H9 (cell line): ENCODE measurements at regions not wholly inside any gene's neighbourhood (a gene's known extent, or its start where the extent isn't known, plus 50 kb on each side); places are given as distances from the start of the nearest gene placed in this dataset.

Experiments
- DNase-seq: peaks from one replicate; pipeline ENCODE4 v3.0.0-alpha.2; 2017
- H2AFZ ChIP-seq: one replicate; pipeline ENCODE4 v1.6.1; 2013; ENCODE audit warnings: mild to moderate bottlenecking, low read length, control low read depth, moderate library complexity
- H2AK5ac ChIP-seq: 2 replicates; pipeline ENCODE4 v1.6.1; 2013; ENCODE audit warnings: low read length, control low read depth, mixed read lengths; ENCODE audit not compliant: insufficient read length
- H2BK120ac ChIP-seq: one replicate; pipeline ENCODE4 v1.6.1; 2013; ENCODE audit warnings: low read depth, mild to moderate bottlenecking, low read length, control low read depth, inconsistent platforms; ENCODE audit not compliant: poor library complexity, severe bottlenecking
- H2BK12ac ChIP-seq: 2 replicates; pipeline ENCODE4 v1.6.1; 2013; ENCODE audit warnings: low read length, control low read depth, mixed read lengths, low read depth; ENCODE audit not compliant: insufficient read length
- H2BK15ac ChIP-seq: 2 replicates; pipeline ENCODE4 v1.6.1; 2013; ENCODE audit warnings: low read depth, low read length, control low read depth
- H2BK20ac ChIP-seq: one replicate; pipeline ENCODE4 v1.6.1; 2013; ENCODE audit warnings: low read depth, mild to moderate bottlenecking, low read length, control low read depth, inconsistent platforms; ENCODE audit not compliant: poor library complexity, severe bottlenecking
- H2BK5ac ChIP-seq: 2 replicates; pipeline ENCODE4 v1.6.1; 2013; ENCODE audit warnings: low read length, control low read depth, mixed read lengths; ENCODE audit not compliant: insufficient read length
- H3K14ac ChIP-seq: 2 replicates; pipeline ENCODE4 v1.6.1; 2013; ENCODE audit warnings: low read length, control low read depth; ENCODE audit not compliant: insufficient read depth
- H3K18ac ChIP-seq: 2 replicates; pipeline ENCODE4 v1.6.1; 2013; ENCODE audit warnings: low read depth, mild to moderate bottlenecking, mixed read lengths, low read length, control low read depth; ENCODE audit not compliant: insufficient read length
- H3K23ac ChIP-seq: 2 replicates; pipeline ENCODE4 v1.6.1; 2013; ENCODE audit warnings: low read length, control low read depth, mixed read lengths, low read depth; ENCODE audit not compliant: insufficient read length
- H3K23me2 ChIP-seq: 2 replicates; pipeline ENCODE4 v1.6.1; 2013; ENCODE audit warnings: low read depth, mild to moderate bottlenecking, mixed read lengths, low read length, control low read depth; ENCODE audit not compliant: insufficient read length, poor library complexity, severe bottlenecking
- H3K27ac ChIP-seq: 2 replicates; pipeline ENCODE4 v1.5.1; 2013; ENCODE audit warnings: low read length, control low read depth, mixed read lengths, low read depth; ENCODE audit not compliant: insufficient read length
- H3K27me3 ChIP-seq: 2 replicates; pipeline ENCODE4 v1.6.1; 2013; ENCODE audit warnings: low read length, control low read depth, inconsistent platforms; ENCODE audit not compliant: insufficient read depth
- H3K4ac ChIP-seq: 2 replicates; pipeline ENCODE4 v1.6.1; 2013; ENCODE audit warnings: low read depth, mild to moderate bottlenecking, control low read depth, inconsistent platforms, low read length, moderate library complexity
- H3K4me1 ChIP-seq: 2 replicates; pipeline ENCODE4 v1.6.1; 2013; ENCODE audit warnings: low read length, control low read depth, inconsistent platforms; ENCODE audit not compliant: insufficient read depth
- H3K4me2 ChIP-seq: 2 replicates; pipeline ENCODE4 v1.6.1; 2013; ENCODE audit warnings: low read length, control low read depth, mixed read lengths; ENCODE audit not compliant: insufficient read length, insufficient read depth
- H3K56ac ChIP-seq: 2 replicates; pipeline ENCODE4 v1.6.1; 2013; ENCODE audit warnings: low read depth, mild to moderate bottlenecking, mixed read lengths, low read length, control low read depth; ENCODE audit not compliant: insufficient read length
- H3K79me1 ChIP-seq: 2 replicates; pipeline ENCODE4 v1.6.1; 2013; ENCODE audit warnings: low read depth, mild to moderate bottlenecking, moderate library complexity, low read length, control low read depth, inconsistent platforms; ENCODE audit not compliant: insufficient read depth, poor library complexity, severe bottlenecking
- H3K79me2 ChIP-seq: 2 replicates; pipeline ENCODE4 v1.6.1; 2013; ENCODE audit warnings: low read length, control low read depth, inconsistent platforms; ENCODE audit not compliant: insufficient read depth
- H3K9ac ChIP-seq: 2 replicates; pipeline ENCODE4 v1.6.1; 2013; ENCODE audit warnings: low read length, control low read depth, mixed read lengths; ENCODE audit not compliant: insufficient read length; ENCODE audit errors: extremely low read depth
- H3K9me3 ChIP-seq: one replicate; pipeline ENCODE4 v1.6.1; 2013; ENCODE audit warnings: low read depth, low read length, inconsistent platforms; ENCODE audit not compliant: control insufficient read depth
- H3T11ph ChIP-seq: one replicate; pipeline ENCODE4 v1.6.1; 2013; ENCODE audit warnings: mild to moderate bottlenecking, low read length, control low read depth, inconsistent platforms
- H4K20me1 ChIP-seq: one replicate; pipeline ENCODE4 v1.6.1; 2013; ENCODE audit not compliant: control insufficient read depth, insufficient read length, insufficient read depth
- H4K5ac ChIP-seq: 2 replicates; pipeline ENCODE4 v1.6.1; 2013; ENCODE audit warnings: low read depth, mild to moderate bottlenecking, mixed read lengths, low read length, control low read depth; ENCODE audit not compliant: insufficient read length
- H4K8ac ChIP-seq: replicated peaks from 2 replicates; pipeline ENCODE4 v1.6.1; 2013; ENCODE audit warnings: low read length, control low read depth, mixed read lengths, low read depth; ENCODE audit not compliant: insufficient read length
- H4K91ac ChIP-seq: 2 replicates; pipeline ENCODE4 v1.6.1; 2013; ENCODE audit warnings: low read depth, mild to moderate bottlenecking, moderate library complexity, mixed read lengths, low read length, control low read depth; ENCODE audit not compliant: insufficient read length
- H3K27ac Mint-ChIP-seq, 3 experiments: 2 replicates in 2 of 3; 3 replicates in 1 of 3; pipeline ENCODE4 v1.8.0; 2020 to 2021; ENCODE audit warnings: mixed read lengths in 3 of 3, mild to moderate bottlenecking in 1 of 3, moderate library complexity in 1 of 3
- H3K27me3 Mint-ChIP-seq: 2 replicates; pipeline ENCODE4 v1.8.0; 2021; ENCODE audit warnings: low read depth, mild to moderate bottlenecking, moderate library complexity, mixed read lengths
- H3K36me3 Mint-ChIP-seq, 3 experiments: 2 replicates in 2 of 3; 3 replicates in 1 of 3; pipeline ENCODE4 v1.8.0; 2020 to 2021; ENCODE audit warnings: low read depth in 3 of 3, mixed read lengths in 3 of 3; ENCODE audit not compliant: insufficient read depth in 1 of 3
- H3K4me1 Mint-ChIP-seq, 2 experiments: 2 replicates each; pipeline ENCODE4 v1.8.0; 2020; ENCODE audit warnings: mixed read lengths in 2 of 2
- H3K4me3 Mint-ChIP-seq, 2 experiments: 2 replicates in 1 of 2; 3 replicates in 1 of 2; pipeline ENCODE4 v1.8.0; 2020 to 2021; ENCODE audit warnings: mild to moderate bottlenecking in 2 of 2, mixed read lengths in 2 of 2, moderate library complexity in 1 of 2
- H3K9me3 Mint-ChIP-seq, 2 experiments: 2 replicates in 1 of 2; 3 replicates in 1 of 2; pipeline ENCODE4 v1.8.0; 2020; ENCODE audit warnings: mild to moderate bottlenecking in 2 of 2, mixed read lengths in 2 of 2, moderate library complexity in 1 of 2
- CTCF ChIP-seq: fragments of 200-600 bp; sonication (generic); conservative IDR thresholded peaks from 3 replicates; pipeline ENCODE4 v1.8.0; 2021; ENCODE audit warnings: antibody characterized with exemption, mild to moderate bottlenecking
- WGBS: extraction: QIAGEN DNeasy Blood & Tissue Kit; methylation state at CpG from one replicate; pipeline ENCODE4 v1.1.7; 2013; ENCODE audit warnings: missing lambda C conversion rate, low lambda C conversion rate, mixed read lengths; ENCODE audit not compliant: insufficient read length; ENCODE audit errors: extremely low coverage; 5-methylcytosine and 5-hydroxymethylcytosine counted together

GRCh38 chr22:49215840-49216239 is 611.8 kb downstream of the BRD1 start:
- H3K4me1 ChIP-seq, result no peaks in the 10 kb centered on the region
- no peak for TF ChIP-seq CTCF
- no peak overlapping the region for H3K9ac ChIP-seq
- no peak overlapping the region for H4K91ac ChIP-seq
- H2AK5ac ChIP-seq, result no peak overlapping the region
- H3K27ac ChIP-seq, result no peak overlapping the region
- H3K27me3 ChIP-seq, result no peaks in the 10 kb centered on the region
- no peaks in the 10 kb centered on the region for H4K20me1 ChIP-seq
- H3K23me2 ChIP-seq, result no peaks in the 10 kb centered on the region
- no peak overlapping the region for H3K18ac ChIP-seq
- Mint-ChIP-seq H3K36me3 (peaks cover 6 to 16% (median 6%) of the 10 kb centered on the region in 3 experiments), H3K9me3 (peaks cover 28 to 35% of the 10 kb centered on the region in 2 experiments), H3K4me3 (no peak overlapping the region), H3K27me3 (peaks cover 51% of the 10 kb centered on the region), H3K27ac (no peak overlapping the region), H3K4me1 (no peaks in the 10 kb centered on the region)
- WGBS, result no CpG with 5 or more reads among the region's 9 CpGs
- H3K4me2 ChIP-seq, result no peak overlapping the region
- H3K23ac ChIP-seq, result no peak overlapping the region
- no peak overlapping the region for H2BK15ac ChIP-seq
- H3K4ac ChIP-seq, result no peak overlapping the region
- peak; percentile 2 for DNase-seq
- H2BK12ac ChIP-seq, result no peak overlapping the region
- H2BK120ac ChIP-seq, result no peak overlapping the region
- H3K9me3 ChIP-seq, result peaks cover 18% of the 10 kb centered on the region
- H3K79me2 ChIP-seq, result no peaks in the 10 kb centered on the region
- H2BK5ac ChIP-seq, result no peak overlapping the region
- no peak overlapping the region for H3T11ph ChIP-seq
- H3K14ac ChIP-seq, result no peak overlapping the region
- H3K56ac ChIP-seq, result no peak overlapping the region
- no peak overlapping the region for H4K5ac ChIP-seq
- no peaks in the 10 kb centered on the region for H3K79me1 ChIP-seq
- no peak overlapping the region for H4K8ac ChIP-seq
- no peak overlapping the region for H2BK20ac ChIP-seq
- H2AFZ ChIP-seq, result no peak overlapping the region
